ENCODE measurements at regions not wholly inside any gene's neighbourhood (a gene's known extent, or its start where the extent isn't known, plus 50 kb on each side); places are given as distances from the start of the nearest gene placed in this dataset.

- no peaks in the 10 kb centered on the region for H3K36me3 ChIP-seq
- TF ChIP-seq, protein P1, sequence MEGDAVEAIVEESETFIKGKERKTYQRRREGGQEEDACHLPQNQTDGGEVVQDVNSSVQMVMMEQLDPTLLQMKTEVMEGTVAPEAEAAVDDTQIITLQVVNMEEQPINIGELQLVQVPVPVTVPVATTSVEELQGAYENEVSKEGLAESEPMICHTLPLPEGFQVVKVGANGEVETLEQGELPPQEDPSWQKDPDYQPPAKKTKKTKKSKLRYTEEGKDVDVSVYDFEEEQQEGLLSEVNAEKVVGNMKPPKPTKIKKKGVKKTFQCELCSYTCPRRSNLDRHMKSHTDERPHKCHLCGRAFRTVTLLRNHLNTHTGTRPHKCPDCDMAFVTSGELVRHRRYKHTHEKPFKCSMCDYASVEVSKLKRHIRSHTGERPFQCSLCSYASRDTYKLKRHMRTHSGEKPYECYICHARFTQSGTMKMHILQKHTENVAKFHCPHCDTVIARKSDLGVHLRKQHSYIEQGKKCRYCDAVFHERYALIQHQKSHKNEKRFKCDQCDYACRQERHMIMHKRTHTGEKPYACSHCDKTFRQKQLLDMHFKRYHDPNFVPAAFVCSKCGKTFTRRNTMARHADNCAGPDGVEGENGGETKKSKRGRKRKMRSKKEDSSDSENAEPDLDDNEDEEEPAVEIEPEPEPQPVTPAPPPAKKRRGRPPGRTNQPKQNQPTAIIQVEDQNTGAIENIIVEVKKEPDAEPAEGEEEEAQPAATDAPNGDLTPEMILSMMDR (IDR thresholded peaks at IDR 0.05; ENCODE audit: low read depth, low read length) = no peak
- no peak overlapping the region for H3K4me3 ChIP-seq
- H3K27me3 ChIP-seq = no peaks in the 10 kb centered on the region
- H3K9me3 ChIP-seq (ENCODE audit: low read depth) = no peaks in the 10 kb centered on the region
- no peak for DNase-seq (ENCODE audit: low read depth in 1 of 2, low spot score in 1 of 2)
- H3K27ac ChIP-seq = no peak overlapping the region
- no peaks in the 10 kb centered on the region for H3K4me1 ChIP-seq (ENCODE audit: low read depth)
These were observed 1609.6 kb downstream of the SI start for GRCh38 chr3:163468531-163469335.

DNA sequence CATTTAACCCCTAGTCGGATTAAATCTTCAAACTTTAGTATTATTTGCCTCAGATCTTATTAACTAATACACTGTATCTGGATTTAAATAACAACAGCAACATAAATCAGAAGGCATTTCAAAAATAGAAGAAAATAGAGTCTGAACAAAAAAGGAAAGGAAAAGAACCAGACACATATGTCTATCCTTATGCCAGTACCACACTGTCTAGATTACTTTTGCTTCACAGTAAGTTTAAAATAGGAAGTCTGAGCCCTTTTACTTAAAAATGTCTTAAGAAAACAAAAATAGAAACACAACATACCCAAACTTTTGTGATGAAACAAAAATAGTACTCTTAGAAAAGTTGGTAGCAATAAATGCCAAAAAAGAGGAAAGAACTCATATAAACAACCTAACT is 1615.8 kb downstream of the SI start:
- Histone ChIP-seq H3K36me3 (no peaks in the 10 kb centered on the region), H3K4me3 (no peak overlapping the region), H3K27ac (no peak overlapping the region), H3K4me1 (ENCODE audit: low read depth) (no peaks in the 10 kb centered on the region), H3K27me3 (no peaks in the 10 kb centered on the region), H3K9me3 (ENCODE audit: low read depth) (no peaks in the 10 kb centered on the region)
- no peak for DNase-seq (ENCODE audit: low read depth in 1 of 2, low spot score in 1 of 2)
- TF ChIP-seq, protein P1 (IDR thresholded peaks at IDR 0.05; ENCODE audit: low read depth, low read length) = no peak

DNA sequence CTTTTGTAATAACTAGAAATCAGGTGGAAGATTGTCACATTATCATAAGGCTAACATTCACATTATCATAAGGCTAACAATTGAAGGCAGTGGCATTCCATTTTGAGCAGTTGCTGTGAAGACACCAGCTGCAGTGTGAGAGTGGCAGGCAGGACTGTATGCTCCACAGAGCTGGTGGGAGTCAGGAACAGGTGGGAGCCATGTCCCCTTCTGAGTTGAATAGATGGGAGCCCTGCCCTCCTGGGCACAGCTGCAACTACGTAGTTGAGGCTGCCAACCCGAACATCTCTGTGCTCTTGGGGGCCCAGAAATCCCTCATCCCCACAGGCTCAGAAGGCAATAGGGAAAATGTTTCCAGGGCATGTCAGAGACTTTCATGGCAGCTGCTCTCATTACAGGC is 1627.6 kb downstream of the SI start:
- Histone ChIP-seq H3K27ac (no peak overlapping the region), H3K36me3 (no peaks in the 10 kb centered on the region), H3K27me3 (no peaks in the 10 kb centered on the region), H3K4me3 (no peak overlapping the region), H3K9me3 (ENCODE audit: low read depth) (no peaks in the 10 kb centered on the region), H3K4me1 (ENCODE audit: low read depth) (no peaks in the 10 kb centered on the region)
- TF ChIP-seq, protein P1 (IDR thresholded peaks at IDR 0.05; ENCODE audit: low read depth, low read length) = no peak
- DNase-seq (ENCODE audit: low read depth in 1 of 2, low spot score in 1 of 2) = no peak

- Histone ChIP-seq H3K9me3 (ENCODE audit: low read depth) (no peaks in the 10 kb centered on the region), H3K36me3 (no peaks in the 10 kb centered on the region), H3K27ac (no peak overlapping the region), H3K4me1 (ENCODE audit: low read depth) (no peaks in the 10 kb centered on the region), H3K27me3 (no peaks in the 10 kb centered on the region), H3K4me3 (no peak overlapping the region)
- DNase-seq (ENCODE audit: low read depth in 1 of 2, low spot score in 1 of 2) = no peak
- TF ChIP-seq, protein P1 (IDR thresholded peaks at IDR 0.05; ENCODE audit: low read depth, low read length) = no peak
These were observed 1639.5 kb downstream of the SI start for GRCh38 chr3:163438760-163439159.

DNA sequence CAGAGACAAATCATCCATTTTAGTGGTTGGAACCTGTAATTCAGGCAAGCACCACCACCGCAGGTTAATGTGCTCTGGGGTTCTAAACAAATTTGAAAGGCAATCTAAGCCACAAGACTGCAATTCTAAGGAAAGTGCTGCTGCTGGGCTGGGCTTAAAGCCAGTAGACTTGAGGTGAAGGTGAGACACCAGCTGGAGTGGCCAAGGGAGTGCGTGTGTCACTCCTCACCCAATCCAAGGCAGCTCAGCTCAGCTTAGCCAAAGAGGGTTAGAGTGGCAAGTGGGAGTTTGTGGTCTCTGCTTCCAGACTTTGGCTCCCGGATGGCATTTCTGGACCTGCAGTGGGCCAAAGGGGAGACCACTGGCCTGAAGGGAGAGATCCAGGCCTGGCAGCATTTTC is 1655.6 kb downstream of the SI start:
- no peaks in the 10 kb centered on the region for H3K4me1 ChIP-seq (ENCODE audit: low read depth)
- no peak for DNase-seq (ENCODE audit: low read depth in 1 of 2, low spot score in 1 of 2)
- no peaks in the 10 kb centered on the region for H3K27me3 ChIP-seq
- no peaks in the 10 kb centered on the region for H3K36me3 ChIP-seq
- TF ChIP-seq, protein P1 (IDR thresholded peaks at IDR 0.05; ENCODE audit: low read depth, low read length) = no peak
- no peak overlapping the region for H3K27ac ChIP-seq
- H3K4me3 ChIP-seq = no peak overlapping the region
- no peaks in the 10 kb centered on the region for H3K9me3 ChIP-seq (ENCODE audit: low read depth)
